ENCODE measurements at regions not wholly inside any gene's neighbourhood (a gene's known extent, or its start where the extent isn't known, plus 50 kb on each side); places are given as distances from the start of the nearest gene placed in this dataset.

DNA sequence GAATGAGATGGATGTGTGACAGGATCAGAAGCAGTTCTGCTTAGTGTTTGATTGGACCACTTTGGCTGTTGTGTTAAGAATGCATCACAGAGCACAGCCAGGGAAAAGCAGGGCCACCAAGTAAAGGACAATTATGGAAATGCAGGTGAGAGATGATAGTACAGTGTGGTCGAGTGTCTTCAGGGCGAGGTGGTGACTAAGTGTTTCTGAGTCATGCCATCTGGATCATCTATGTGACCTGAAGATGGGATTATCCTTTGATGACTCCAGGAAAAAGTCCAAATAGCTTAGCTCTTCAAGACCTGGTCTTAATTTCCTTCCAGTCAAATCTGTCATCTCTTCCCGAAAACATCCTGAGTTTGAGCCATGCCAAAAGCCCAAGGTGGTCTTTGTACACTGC is 523.2 kb upstream of the IGFBP3 start:
- H4K20me1 ChIP-seq (replicated peaks; ENCODE audit: insufficient read depth), result no peaks in the 10 kb centered on the region
- no peaks in the 10 kb centered on the region for H3K36me3 ChIP-seq (ENCODE audit: insufficient read depth)
- no peak overlapping the region for H3K4me3 ChIP-seq
- H3K9me3 Mint-ChIP-seq, result peaks cover 26% of the 10 kb centered on the region
- H3K27me3 Mint-ChIP-seq (ENCODE audit: insufficient read depth, low read depth, poor library complexity), result peaks cover 3% of the 10 kb centered on the region
- no peaks in the 10 kb centered on the region for H3F3A ChIP-seq (replicated peaks; ENCODE audit: low read depth)
- no peak overlapping the region for H3K27ac ChIP-seq (ENCODE audit: low read depth)
- no peak for TF ChIP-seq POLR2AphosphoS5 (IDR thresholded peaks at IDR 0.05; ENCODE audit: low read depth)
- no peak for TF ChIP-seq EZH2 (IDR thresholded peaks at IDR 0.05; ENCODE audit: low read depth, unreplicated experiment)
- no peak for TF ChIP-seq ZNF331 (CRISPR knock-in tag; IDR thresholded peaks at IDR 0.05; ENCODE audit: low read depth)
- TF ChIP-seq, protein P1, sequence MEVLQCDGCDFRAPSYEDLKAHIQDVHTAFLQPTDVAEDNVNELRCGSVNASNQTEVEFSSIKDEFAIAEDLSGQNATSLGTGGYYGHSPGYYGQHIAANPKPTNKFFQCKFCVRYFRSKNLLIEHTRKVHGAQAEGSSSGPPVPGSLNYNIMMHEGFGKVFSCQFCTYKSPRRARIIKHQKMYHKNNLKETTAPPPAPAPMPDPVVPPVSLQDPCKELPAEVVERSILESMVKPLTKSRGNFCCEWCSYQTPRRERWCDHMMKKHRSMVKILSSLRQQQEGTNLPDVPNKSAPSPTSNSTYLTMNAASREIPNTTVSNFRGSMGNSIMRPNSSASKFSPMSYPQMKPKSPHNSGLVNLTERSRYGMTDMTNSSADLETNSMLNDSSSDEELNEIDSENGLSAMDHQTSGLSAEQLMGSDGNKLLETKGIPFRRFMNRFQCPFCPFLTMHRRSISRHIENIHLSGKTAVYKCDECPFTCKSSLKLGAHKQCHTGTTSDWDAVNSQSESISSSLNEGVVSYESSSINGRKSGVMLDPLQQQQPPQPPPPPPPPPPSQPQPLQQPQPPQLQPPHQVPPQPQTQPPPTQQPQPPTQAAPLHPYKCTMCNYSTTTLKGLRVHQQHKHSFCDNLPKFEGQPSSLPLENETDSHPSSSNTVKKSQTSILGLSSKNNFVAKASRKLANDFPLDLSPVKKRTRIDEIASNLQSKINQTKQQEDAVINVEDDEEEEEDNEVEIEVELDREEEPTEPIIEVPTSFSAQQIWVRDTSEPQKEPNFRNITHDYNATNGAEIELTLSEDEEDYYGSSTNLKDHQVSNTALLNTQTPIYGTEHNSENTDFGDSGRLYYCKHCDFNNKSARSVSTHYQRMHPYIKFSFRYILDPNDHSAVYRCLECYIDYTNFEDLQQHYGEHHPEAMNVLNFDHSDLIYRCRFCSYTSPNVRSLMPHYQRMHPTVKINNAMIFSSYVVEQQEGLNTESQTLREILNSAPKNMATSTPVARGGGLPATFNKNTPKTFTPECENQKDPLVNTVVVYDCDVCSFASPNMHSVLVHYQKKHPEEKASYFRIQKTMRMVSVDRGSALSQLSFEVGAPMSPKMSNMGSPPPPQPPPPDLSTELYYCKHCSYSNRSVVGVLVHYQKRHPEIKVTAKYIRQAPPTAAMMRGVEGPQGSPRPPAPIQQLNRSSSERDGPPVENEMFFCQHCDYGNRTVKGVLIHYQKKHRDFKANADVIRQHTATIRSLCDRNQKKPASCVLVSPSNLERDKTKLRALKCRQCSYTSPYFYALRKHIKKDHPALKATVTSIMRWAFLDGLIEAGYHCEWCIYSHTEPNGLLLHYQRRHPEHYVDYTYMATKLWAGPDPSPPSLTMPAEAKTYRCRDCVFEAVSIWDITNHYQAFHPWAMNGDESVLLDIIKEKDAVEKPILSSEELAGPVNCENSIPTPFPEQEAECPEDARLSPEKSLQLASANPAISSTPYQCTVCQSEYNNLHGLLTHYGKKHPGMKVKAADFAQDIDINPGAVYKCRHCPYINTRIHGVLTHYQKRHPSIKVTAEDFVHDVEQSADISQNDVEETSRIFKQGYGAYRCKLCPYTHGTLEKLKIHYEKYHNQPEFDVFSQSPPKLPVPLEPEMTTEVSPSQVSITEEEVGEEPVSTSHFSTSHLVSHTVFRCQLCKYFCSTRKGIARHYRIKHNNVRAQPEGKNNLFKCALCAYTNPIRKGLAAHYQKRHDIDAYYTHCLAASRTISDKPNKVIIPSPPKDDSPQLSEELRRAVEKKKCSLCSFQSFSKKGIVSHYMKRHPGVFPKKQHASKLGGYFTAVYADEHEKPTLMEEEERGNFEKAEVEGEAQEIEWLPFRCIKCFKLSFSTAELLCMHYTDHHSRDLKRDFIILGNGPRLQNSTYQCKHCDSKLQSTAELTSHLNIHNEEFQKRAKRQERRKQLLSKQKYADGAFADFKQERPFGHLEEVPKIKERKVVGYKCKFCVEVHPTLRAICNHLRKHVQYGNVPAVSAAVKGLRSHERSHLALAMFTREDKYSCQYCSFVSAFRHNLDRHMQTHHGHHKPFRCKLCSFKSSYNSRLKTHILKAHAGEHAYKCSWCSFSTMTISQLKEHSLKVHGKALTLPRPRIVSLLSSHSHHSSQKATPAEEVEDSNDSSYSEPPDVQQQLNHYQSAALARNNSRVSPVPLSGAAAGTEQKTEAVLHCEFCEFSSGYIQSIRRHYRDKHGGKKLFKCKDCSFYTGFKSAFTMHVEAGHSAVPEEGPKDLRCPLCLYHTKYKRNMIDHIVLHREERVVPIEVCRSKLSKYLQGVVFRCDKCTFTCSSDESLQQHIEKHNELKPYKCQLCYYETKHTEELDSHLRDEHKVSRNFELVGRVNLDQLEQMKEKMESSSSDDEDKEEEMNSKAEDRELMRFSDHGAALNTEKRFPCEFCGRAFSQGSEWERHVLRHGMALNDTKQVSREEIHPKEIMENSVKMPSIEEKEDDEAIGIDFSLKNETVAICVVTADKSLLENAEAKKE (CRISPR knock-in tag; IDR thresholded peaks at IDR 0.05), result no peak
- TF ChIP-seq, protein P2, sequence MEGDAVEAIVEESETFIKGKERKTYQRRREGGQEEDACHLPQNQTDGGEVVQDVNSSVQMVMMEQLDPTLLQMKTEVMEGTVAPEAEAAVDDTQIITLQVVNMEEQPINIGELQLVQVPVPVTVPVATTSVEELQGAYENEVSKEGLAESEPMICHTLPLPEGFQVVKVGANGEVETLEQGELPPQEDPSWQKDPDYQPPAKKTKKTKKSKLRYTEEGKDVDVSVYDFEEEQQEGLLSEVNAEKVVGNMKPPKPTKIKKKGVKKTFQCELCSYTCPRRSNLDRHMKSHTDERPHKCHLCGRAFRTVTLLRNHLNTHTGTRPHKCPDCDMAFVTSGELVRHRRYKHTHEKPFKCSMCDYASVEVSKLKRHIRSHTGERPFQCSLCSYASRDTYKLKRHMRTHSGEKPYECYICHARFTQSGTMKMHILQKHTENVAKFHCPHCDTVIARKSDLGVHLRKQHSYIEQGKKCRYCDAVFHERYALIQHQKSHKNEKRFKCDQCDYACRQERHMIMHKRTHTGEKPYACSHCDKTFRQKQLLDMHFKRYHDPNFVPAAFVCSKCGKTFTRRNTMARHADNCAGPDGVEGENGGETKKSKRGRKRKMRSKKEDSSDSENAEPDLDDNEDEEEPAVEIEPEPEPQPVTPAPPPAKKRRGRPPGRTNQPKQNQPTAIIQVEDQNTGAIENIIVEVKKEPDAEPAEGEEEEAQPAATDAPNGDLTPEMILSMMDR (conservative IDR thresholded peaks at IDR 0.05; ENCODE audit: low read depth in 2 of 2), result no peak
- no peak for TF ChIP-seq CREB1 (CRISPR knock-in tag; IDR thresholded peaks at IDR 0.05; ENCODE audit: low read depth)
- TF ChIP-seq JUNB (IDR thresholded peaks at IDR 0.05; ENCODE audit: unreplicated experiment), result no peak
- TF ChIP-seq EZH2phosphoT487 (IDR thresholded peaks at IDR 0.05; ENCODE audit: unreplicated experiment), result no peak
- TF ChIP-seq ZNF114 (CRISPR knock-in tag; IDR thresholded peaks at IDR 0.05), result no peak
- TF ChIP-seq STAT1 (IDR thresholded peaks at IDR 0.05; ENCODE audit: unreplicated experiment), result no peak
- TF ChIP-seq, protein P3, sequence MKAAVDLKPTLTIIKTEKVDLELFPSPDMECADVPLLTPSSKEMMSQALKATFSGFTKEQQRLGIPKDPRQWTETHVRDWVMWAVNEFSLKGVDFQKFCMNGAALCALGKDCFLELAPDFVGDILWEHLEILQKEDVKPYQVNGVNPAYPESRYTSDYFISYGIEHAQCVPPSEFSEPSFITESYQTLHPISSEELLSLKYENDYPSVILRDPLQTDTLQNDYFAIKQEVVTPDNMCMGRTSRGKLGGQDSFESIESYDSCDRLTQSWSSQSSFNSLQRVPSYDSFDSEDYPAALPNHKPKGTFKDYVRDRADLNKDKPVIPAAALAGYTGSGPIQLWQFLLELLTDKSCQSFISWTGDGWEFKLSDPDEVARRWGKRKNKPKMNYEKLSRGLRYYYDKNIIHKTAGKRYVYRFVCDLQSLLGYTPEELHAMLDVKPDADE (IDR thresholded peaks at IDR 0.05), result no peak
- TF ChIP-seq, protein P4, sequence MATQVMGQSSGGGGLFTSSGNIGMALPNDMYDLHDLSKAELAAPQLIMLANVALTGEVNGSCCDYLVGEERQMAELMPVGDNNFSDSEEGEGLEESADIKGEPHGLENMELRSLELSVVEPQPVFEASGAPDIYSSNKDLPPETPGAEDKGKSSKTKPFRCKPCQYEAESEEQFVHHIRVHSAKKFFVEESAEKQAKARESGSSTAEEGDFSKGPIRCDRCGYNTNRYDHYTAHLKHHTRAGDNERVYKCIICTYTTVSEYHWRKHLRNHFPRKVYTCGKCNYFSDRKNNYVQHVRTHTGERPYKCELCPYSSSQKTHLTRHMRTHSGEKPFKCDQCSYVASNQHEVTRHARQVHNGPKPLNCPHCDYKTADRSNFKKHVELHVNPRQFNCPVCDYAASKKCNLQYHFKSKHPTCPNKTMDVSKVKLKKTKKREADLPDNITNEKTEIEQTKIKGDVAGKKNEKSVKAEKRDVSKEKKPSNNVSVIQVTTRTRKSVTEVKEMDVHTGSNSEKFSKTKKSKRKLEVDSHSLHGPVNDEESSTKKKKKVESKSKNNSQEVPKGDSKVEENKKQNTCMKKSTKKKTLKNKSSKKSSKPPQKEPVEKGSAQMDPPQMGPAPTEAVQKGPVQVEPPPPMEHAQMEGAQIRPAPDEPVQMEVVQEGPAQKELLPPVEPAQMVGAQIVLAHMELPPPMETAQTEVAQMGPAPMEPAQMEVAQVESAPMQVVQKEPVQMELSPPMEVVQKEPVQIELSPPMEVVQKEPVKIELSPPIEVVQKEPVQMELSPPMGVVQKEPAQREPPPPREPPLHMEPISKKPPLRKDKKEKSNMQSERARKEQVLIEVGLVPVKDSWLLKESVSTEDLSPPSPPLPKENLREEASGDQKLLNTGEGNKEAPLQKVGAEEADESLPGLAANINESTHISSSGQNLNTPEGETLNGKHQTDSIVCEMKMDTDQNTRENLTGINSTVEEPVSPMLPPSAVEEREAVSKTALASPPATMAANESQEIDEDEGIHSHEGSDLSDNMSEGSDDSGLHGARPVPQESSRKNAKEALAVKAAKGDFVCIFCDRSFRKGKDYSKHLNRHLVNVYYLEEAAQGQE (IDR thresholded peaks at IDR 0.05; ENCODE audit: unreplicated experiment), result no peak
- no peak for TF ChIP-seq NANOG (IDR thresholded peaks at IDR 0.05; ENCODE audit: borderline replicate concordance)
- H3K36me3 Mint-ChIP-seq (ENCODE audit: low read depth), result no peaks in the 10 kb centered on the region
- ATAC-seq (no peak), DNase-seq (ENCODE audit: low spot score) (no peak)
- no peak overlapping the region for H2AFZ ChIP-seq
- no peaks in the 10 kb centered on the region for H3K4me1 Mint-ChIP-seq
- no peak overlapping the region for H3K27ac Mint-ChIP-seq
- H3K4me2 ChIP-seq, result no peak overlapping the region
- H3K79me2 ChIP-seq (replicated peaks; ENCODE audit: insufficient read depth), result no peaks in the 10 kb centered on the region
- H3K4me1 ChIP-seq (ENCODE audit: insufficient read depth), result no peaks in the 10 kb centered on the region
- no peaks in the 10 kb centered on the region for H3K27me3 ChIP-seq (ENCODE audit: insufficient read depth)
- H3K9me2 ChIP-seq (ENCODE audit: insufficient read depth), result 0 out of 2 replicates have a peak, but pooled peaks cover 7% of the 10 kb centered on the region
- no peak overlapping the region for H3K4me3 Mint-ChIP-seq
